ENCODE measurements at regions not wholly inside any gene's neighbourhood (a gene's known extent, or its start where the extent isn't known, plus 50 kb on each side); places are given as distances from the start of the nearest gene placed in this dataset.

DNA sequence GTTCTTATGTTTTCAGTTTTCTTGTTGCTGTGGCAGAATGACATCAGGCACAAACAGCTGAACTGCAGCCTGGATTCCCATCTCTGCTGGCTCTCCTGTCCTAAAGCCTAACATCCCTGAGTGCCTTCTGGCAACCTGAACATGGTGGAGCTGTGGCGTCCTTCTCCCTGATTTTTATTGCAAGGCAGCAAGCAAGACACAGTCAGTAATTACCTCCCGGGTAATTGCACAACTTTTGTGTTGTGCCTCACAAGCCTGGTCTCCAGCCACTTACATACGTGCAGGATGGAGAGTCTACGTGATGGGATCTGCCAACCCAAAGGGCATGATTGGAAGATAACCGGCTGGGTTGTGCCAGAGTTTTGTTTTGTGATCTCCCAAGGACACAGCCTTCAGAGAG lies 116.1 kb upstream of the PARD3 start:
- no peak overlapping the region for H3K27ac Mint-ChIP-seq
- H3K9me3 ChIP-seq (ENCODE audit: control insufficient read depth in 2 of 3, low read length in 3 of 3): no peaks in the 10 kb centered on the region
- intact Hi-C loops (cut with micrococcal nuclease): no loop called here
- no peak overlapping the region for H3K4me3 ChIP-seq (ENCODE audit: low read length)
- no peaks in the 10 kb centered on the region for H3K36me3 Mint-ChIP-seq
- ChIA-PET CTCF (no interaction called here), POLR2A (no interaction called here)
- no peaks in the 10 kb centered on the region for H3K27me3 ChIP-seq (ENCODE audit: control insufficient read depth in 2 of 2, insufficient read depth in 2 of 2, low read length in 2 of 2)
- H3K4me3 Mint-ChIP-seq: no peak overlapping the region
- H3K4me1 ChIP-seq (ENCODE audit: control insufficient read depth in 2 of 2, insufficient read depth in 2 of 2, low read length in 2 of 2): no peaks in the 10 kb centered on the region
- DNase-seq: no peak
- H3K27me3 Mint-ChIP-seq: peaks cover 0 to 6% (median 0%) of the 10 kb centered on the region in 5 donors
- no peak overlapping the region for H3K27ac ChIP-seq (ENCODE audit: low read depth, low read length)
- H3K9me3 Mint-ChIP-seq: peaks cover 0 to 7% (median 0%) of the 10 kb centered on the region in 11 donors
- no peaks in the 10 kb centered on the region for H3K36me3 ChIP-seq (ENCODE audit: control insufficient read depth in 2 of 3, insufficient read depth in 3 of 3, low read length in 3 of 3)
- no peaks in the 10 kb centered on the region for H3K4me1 Mint-ChIP-seq
- no peak for ATAC-seq

DNA sequence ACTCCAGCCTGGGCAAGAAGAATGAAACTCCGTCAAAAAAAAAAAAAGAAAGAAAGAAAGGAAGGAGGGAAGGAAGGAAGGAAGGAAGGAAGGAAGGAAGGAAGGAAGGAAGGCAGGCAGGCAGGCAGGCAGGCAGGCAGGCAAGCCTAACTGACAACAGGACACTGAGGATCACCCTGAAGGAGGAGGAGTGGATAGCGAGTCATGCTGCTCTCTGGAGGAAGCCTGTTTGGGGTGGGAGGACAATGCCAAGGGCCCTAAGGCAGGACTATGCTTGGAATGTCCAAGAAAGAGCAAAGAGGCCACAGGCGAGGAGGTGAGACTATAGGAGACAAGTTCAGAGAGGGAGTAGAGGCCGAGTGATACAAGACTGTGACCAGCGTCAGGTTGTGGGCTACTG lies 107.0 kb upstream of the PARD3 start:
- H3K4me1 ChIP-seq (ENCODE audit: control insufficient read depth in 2 of 2, insufficient read depth in 2 of 2, low read length in 2 of 2): no peaks in the 10 kb centered on the region
- no peaks in the 10 kb centered on the region for H3K36me3 ChIP-seq (ENCODE audit: control insufficient read depth in 2 of 3, insufficient read depth in 3 of 3, low read length in 3 of 3)
- no peak overlapping the region for H3K4me3 ChIP-seq (ENCODE audit: low read length)
- Mint-ChIP-seq H3K36me3 (peaks cover 0 to 6% (median 0%) of the 10 kb centered on the region in 5 donors), H3K9me3 (peaks cover 0 to 33% (median 17%) of the 10 kb centered on the region in 11 donors), H3K27me3 (peaks cover 0 to 19% (median 0%) of the 10 kb centered on the region in 5 donors), H3K4me1 (no peaks in the 10 kb centered on the region), H3K27ac (no peak overlapping the region), H3K4me3 (no peak overlapping the region)
- H3K9me3 ChIP-seq (ENCODE audit: control insufficient read depth in 2 of 3, low read length in 3 of 3): peaks cover 0 to 16% (median 0%) of the 10 kb centered on the region in 3 experiments
- intact Hi-C loops (cut with micrococcal nuclease): no loop called here
- ChIA-PET POLR2A (no interaction called here), CTCF (no interaction called here)
- ATAC-seq: no peak
- DNase-seq: no peak
- no peaks in the 10 kb centered on the region for H3K27me3 ChIP-seq (ENCODE audit: control insufficient read depth in 2 of 2, insufficient read depth in 2 of 2, low read length in 2 of 2)
- no peak overlapping the region for H3K27ac ChIP-seq (ENCODE audit: low read depth, low read length)

DNA sequence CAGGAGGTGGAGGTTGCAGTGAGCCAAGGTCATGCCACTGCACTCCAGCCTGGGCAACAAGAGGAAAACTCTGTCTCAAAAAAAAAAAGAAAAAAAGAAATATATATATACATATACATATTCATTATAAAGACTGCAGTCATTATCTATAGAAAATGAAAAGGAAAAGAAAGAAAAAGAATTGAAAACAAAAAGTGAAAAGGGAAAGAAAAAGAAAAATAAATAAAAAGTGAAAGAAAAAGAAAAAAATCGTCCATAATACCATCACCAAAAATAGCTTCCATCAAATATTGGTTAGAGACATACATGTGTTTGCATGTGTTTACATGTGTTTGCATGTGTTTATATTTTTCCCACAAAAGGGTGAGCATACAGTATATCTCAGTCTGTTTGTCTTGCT lies 105.5 kb upstream of the PARD3 start:
- H3K4me3 ChIP-seq (ENCODE audit: low read length): no peak overlapping the region
- no peak overlapping the region for H3K27ac ChIP-seq (ENCODE audit: low read depth, low read length)
- H3K4me1 ChIP-seq (ENCODE audit: control insufficient read depth in 2 of 2, insufficient read depth in 2 of 2, low read length in 2 of 2): no peaks in the 10 kb centered on the region
- Mint-ChIP-seq H3K4me1 (no peaks in the 10 kb centered on the region), H3K9me3 (peaks cover 0 to 32% (median 14%) of the 10 kb centered on the region in 11 donors), H3K27me3 (peaks cover 0 to 19% (median 0%) of the 10 kb centered on the region in 5 donors), H3K36me3 (peaks cover 0 to 6% (median 0%) of the 10 kb centered on the region in 5 donors), H3K27ac (no peak overlapping the region), H3K4me3 (no peak overlapping the region)
- intact Hi-C loops (cut with micrococcal nuclease): no loop called here
- H3K27me3 ChIP-seq (ENCODE audit: control insufficient read depth in 2 of 2, insufficient read depth in 2 of 2, low read length in 2 of 2): no peaks in the 10 kb centered on the region
- ChIA-PET POLR2A (no interaction called here), CTCF (no interaction called here)
- DNase-seq (no peak), ATAC-seq (no peak)
- H3K9me3 ChIP-seq (ENCODE audit: control insufficient read depth in 2 of 3, low read length in 3 of 3): peaks cover 0 to 16% (median 0%) of the 10 kb centered on the region in 3 experiments
- no peaks in the 10 kb centered on the region for H3K36me3 ChIP-seq (ENCODE audit: control insufficient read depth in 2 of 3, insufficient read depth in 3 of 3, low read length in 3 of 3)

DNA sequence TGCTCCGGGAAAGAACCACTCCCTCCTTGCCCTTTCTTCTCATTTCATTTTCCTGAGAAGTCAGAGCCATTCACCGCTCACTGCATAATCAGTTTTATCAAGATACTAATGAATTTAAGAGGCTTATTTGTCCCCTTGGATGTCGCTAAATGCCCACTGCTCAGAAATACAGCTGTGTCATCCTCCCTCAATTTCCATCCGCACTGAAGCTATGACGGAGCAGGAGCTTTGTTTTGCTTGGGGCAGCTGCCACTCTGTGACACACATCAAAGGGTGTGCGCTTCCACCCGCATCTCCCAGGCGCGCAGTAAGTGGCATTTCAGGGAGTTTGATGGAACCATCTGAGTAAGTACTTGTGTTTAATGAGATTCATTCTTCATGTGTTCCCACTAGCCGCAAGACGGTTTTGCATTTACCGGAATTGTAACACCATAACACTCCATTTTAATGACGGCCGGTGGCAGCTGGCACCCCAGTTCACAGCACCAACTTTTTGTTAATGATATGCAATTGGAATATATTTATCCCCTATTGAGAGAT lies 103.8 kb upstream of the PARD3 start:
- DNase-seq: no peak
- H3K4me3 Mint-ChIP-seq: no peak overlapping the region
- CTCF ChIA-PET: no interaction called here
- Histone ChIP-seq H3K9me3 (ENCODE audit: control insufficient read depth in 2 of 3, low read length in 3 of 3) (peaks cover 0 to 2% (median 0%) of the 10 kb centered on the region in 3 experiments), H3K4me1 (ENCODE audit: control insufficient read depth in 2 of 2, insufficient read depth in 2 of 2, low read length in 2 of 2) (no peaks in the 10 kb centered on the region), H3K4me3 (ENCODE audit: low read length) (no peak overlapping the region), H3K27me3 (ENCODE audit: control insufficient read depth in 2 of 2, insufficient read depth in 2 of 2, low read length in 2 of 2) (no peaks in the 10 kb centered on the region), H3K27ac (ENCODE audit: low read depth, low read length) (no peak overlapping the region), H3K36me3 (ENCODE audit: control insufficient read depth in 2 of 3, insufficient read depth in 3 of 3, low read length in 3 of 3) (no peaks in the 10 kb centered on the region)
- intact Hi-C loops (cut with micrococcal nuclease): no loop called here
- no peak overlapping the region for H3K27ac Mint-ChIP-seq
- ATAC-seq: no peak
- no peaks in the 10 kb centered on the region for H3K4me1 Mint-ChIP-seq
- H3K27me3 Mint-ChIP-seq: peaks cover 0 to 19% (median 0%) of the 10 kb centered on the region in 5 donors
- no peaks in the 10 kb centered on the region for H3K36me3 Mint-ChIP-seq
- POLR2A ChIA-PET: no interaction called here
- H3K9me3 Mint-ChIP-seq: peaks cover 0 to 14% (median 3%) of the 10 kb centered on the region in 11 donors

DNA sequence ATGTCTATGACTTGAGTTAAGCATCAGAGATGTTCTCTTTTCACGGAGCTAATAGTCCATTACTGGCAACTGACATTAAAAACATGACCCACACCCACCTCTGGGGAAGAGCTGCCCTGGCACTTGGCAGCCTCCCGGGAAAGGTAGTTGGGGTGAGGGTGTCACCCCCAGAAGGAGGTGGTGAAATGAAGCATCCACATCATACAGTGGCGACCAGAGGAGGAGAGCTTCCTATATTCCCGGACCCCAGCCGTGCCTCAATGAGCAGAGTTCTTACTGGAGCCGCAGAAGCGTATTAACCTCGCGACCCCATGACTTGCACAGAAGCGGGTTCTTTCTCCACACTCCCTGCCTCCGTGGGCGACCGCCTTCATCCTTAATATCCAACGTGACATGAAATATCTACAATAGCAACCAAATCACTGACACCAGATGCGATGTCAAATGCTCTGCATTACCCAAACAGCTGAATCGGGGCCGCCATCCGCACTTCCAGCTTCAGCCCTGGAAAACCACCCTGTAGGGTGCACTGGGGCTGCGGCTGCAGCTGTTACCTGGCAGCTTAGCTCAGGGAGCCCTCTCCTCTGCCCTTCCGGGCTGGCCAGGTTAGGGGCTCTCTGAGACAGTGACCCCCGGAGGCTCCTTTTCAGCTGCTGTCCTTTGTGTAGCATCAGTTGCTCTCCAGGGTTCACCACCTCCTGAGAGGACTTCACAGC lies 103.1 kb upstream of the PARD3 start:
- no peaks in the 10 kb centered on the region for H3K4me1 ChIP-seq (ENCODE audit: control insufficient read depth in 2 of 2, insufficient read depth in 2 of 2, low read length in 2 of 2)
- H3K27me3 ChIP-seq (ENCODE audit: control insufficient read depth in 2 of 2, insufficient read depth in 2 of 2, low read length in 2 of 2): no peaks in the 10 kb centered on the region
- Mint-ChIP-seq H3K27ac (no peak overlapping the region), H3K27me3 (peaks cover 0 to 19% (median 0%) of the 10 kb centered on the region in 5 donors), H3K4me3 (no peak overlapping the region), H3K36me3 (no peaks in the 10 kb centered on the region), H3K4me1 (no peaks in the 10 kb centered on the region), H3K9me3 (peaks cover 0 to 9% (median 0%) of the 10 kb centered on the region in 11 donors)
- ChIA-PET POLR2A (no interaction called here), CTCF (no interaction called here)
- H3K27ac ChIP-seq (ENCODE audit: low read depth, low read length): no peak overlapping the region
- intact Hi-C loops (cut with micrococcal nuclease): no loop called here
- H3K36me3 ChIP-seq (ENCODE audit: control insufficient read depth in 2 of 3, insufficient read depth in 3 of 3, low read length in 3 of 3): no peaks in the 10 kb centered on the region
- DNase-seq (no peak), ATAC-seq (no peak)
- no peak overlapping the region for H3K4me3 ChIP-seq (ENCODE audit: low read length)
- no peaks in the 10 kb centered on the region for H3K9me3 ChIP-seq (ENCODE audit: control insufficient read depth in 2 of 3, low read length in 3 of 3)

DNA sequence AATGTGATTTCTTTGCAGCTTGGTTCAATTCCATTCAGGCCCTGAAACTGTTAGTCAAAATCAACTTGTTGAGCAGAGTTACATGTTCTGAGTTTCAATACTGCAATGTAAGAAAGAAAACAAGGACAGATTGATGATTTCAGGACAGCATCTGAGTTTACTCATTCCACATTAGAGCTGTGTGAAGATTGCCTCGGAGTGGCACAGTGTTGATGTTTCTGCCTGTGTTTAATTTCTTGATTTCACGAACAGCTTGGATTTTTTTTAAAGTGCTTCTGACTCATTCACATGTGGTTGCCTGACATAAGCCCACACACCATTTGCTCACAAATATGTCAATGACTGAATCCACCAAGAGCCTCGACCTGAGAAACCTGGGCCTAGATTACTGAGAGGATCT lies 101.2 kb upstream of the PARD3 start:
- H3K4me1 ChIP-seq (ENCODE audit: control insufficient read depth in 2 of 2, insufficient read depth in 2 of 2, low read length in 2 of 2): no peaks in the 10 kb centered on the region
- no peak for DNase-seq
- intact Hi-C loops (cut with micrococcal nuclease): no loop called here
- Mint-ChIP-seq H3K27ac (no peak overlapping the region), H3K4me1 (no peaks in the 10 kb centered on the region), H3K27me3 (peaks cover 0 to 19% (median 0%) of the 10 kb centered on the region in 5 donors), H3K9me3 (peaks cover 0 to 1% (median 0%) of the 10 kb centered on the region in 11 donors), H3K4me3 (no peak overlapping the region), H3K36me3 (no peaks in the 10 kb centered on the region)
- no peaks in the 10 kb centered on the region for H3K36me3 ChIP-seq (ENCODE audit: control insufficient read depth in 2 of 3, insufficient read depth in 3 of 3, low read length in 3 of 3)
- no peaks in the 10 kb centered on the region for H3K9me3 ChIP-seq (ENCODE audit: control insufficient read depth in 2 of 3, low read length in 3 of 3)
- no peaks in the 10 kb centered on the region for H3K27me3 ChIP-seq (ENCODE audit: control insufficient read depth in 2 of 2, insufficient read depth in 2 of 2, low read length in 2 of 2)
- ATAC-seq: no peak
- POLR2A ChIA-PET: interaction anchor here (0.7 kb wide), 1 partner anchor 18 kb away, joined by 3 read pairs; no protein-coding TSS in a partner anchor
- H3K4me3 ChIP-seq (ENCODE audit: low read length): no peak overlapping the region
- CTCF ChIA-PET: no interaction called here
- no peak overlapping the region for H3K27ac ChIP-seq (ENCODE audit: low read depth, low read length)

DNA sequence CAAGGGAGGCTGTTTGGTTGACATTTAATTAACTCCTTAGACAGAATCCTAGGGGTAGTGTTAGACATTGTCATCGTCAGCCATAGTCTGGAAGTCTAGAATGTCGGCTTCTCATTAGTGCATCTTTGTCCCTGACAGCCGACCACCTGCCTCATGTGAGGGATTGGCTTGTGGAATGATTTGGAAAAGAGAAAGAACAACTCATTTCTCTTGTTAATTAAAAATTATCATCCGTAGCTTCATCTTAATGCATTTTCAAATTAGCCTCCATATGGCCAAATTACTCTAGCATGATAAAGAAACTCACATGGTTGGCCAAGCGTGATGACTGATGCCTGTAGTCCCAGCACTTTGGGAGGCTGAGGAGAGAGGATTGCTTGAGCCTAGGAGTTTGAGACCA lies 97.7 kb upstream of the PARD3 start:
- H3K4me3 ChIP-seq (ENCODE audit: low read length): no peak overlapping the region
- intact Hi-C loops (cut with micrococcal nuclease): no loop called here
- H3K27ac ChIP-seq (ENCODE audit: low read depth, low read length): no peak overlapping the region
- Mint-ChIP-seq H3K4me3 (no peak overlapping the region), H3K9me3 (no peaks in the 10 kb centered on the region), H3K27me3 (peaks cover 0 to 3% (median 0%) of the 10 kb centered on the region in 5 donors), H3K4me1 (no peaks in the 10 kb centered on the region), H3K36me3 (no peaks in the 10 kb centered on the region), H3K27ac (no peak overlapping the region)
- ATAC-seq (no peak), DNase-seq (no peak)
- no peaks in the 10 kb centered on the region for H3K36me3 ChIP-seq (ENCODE audit: control insufficient read depth in 2 of 3, insufficient read depth in 3 of 3, low read length in 3 of 3)
- ChIA-PET CTCF (no interaction called here), POLR2A (interaction anchor here (0.6 kb wide), 1 partner anchor 862 kb away, joined by 4 read pairs; no protein-coding TSS in a partner anchor)
- no peaks in the 10 kb centered on the region for H3K4me1 ChIP-seq (ENCODE audit: control insufficient read depth in 2 of 2, insufficient read depth in 2 of 2, low read length in 2 of 2)
- no peaks in the 10 kb centered on the region for H3K27me3 ChIP-seq (ENCODE audit: control insufficient read depth in 2 of 2, insufficient read depth in 2 of 2, low read length in 2 of 2)
- no peaks in the 10 kb centered on the region for H3K9me3 ChIP-seq (ENCODE audit: control insufficient read depth in 2 of 3, low read length in 3 of 3)
